ENCODE measurements at regions not wholly inside any gene's neighbourhood (a gene's known extent, or its start where the extent isn't known, plus 50 kb on each side); places are given as distances from the start of the nearest gene placed in this dataset.
A peak's percentile ranks its signal among the peaks of the same experiment; 100 is the strongest.

DNA sequence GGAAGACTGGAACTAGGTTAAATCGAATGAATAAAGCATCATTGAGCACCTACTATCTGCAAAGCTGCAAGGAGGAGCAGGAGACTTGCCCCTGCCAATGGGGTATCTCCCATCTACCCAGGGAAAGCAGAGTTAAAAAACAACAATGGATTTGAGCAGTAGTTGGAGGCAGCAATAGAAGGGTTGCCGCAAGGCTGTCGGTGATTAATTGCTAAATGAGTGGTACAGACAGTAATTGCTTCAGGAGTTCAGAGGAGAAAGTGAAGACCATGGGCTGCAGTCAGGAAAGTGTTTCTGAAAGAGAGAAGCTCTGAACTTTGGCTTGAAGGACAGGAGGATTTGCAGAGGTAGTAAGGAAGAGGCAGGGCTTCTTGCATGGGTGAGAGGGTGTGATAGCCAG, 152.9 kb downstream of the ACTL8 start:
- DNase-seq, result no peak

DNA sequence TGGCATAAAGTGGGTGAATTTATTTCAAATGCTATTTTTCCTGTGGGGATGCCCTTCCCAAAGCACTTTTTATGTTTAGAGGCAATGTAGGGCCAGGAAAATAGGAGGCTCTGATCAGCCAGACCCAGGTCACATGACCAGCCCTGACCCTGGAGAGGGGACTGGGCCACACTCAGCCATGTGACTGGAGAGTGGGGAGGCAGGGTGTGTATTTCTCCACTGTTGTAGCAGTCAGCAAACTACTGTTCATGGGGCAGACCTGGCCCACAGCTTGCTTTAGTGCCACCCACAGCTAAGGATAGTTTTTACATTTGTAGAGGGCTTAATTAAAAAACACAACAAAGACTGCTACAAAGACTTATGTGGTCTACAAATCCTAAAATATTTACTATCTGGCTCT, 153.8 kb downstream of the ACTL8 start:
- DNase-seq, result no peak

DNA sequence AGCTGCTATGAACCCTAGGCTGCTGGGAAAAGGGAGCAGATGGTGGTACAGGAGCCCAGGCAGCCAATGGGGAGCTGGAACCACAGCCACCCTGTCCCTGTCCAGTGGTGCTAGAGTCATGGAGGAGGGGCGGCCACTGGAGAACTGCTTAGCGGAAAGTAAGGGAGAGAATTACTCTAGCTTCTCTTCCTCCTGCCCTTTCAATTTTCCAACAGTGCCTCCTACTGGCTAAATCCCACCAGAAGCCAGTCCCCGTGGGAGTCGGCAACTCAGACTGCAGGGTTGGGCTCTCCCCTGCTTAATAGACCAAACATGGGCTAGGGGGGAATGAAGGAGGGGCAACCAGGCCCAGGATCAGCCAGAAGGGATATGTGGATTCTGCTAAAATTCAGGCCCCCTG, 154.5 kb downstream of the ACTL8 start:
- DNase-seq, result no peak

DNA sequence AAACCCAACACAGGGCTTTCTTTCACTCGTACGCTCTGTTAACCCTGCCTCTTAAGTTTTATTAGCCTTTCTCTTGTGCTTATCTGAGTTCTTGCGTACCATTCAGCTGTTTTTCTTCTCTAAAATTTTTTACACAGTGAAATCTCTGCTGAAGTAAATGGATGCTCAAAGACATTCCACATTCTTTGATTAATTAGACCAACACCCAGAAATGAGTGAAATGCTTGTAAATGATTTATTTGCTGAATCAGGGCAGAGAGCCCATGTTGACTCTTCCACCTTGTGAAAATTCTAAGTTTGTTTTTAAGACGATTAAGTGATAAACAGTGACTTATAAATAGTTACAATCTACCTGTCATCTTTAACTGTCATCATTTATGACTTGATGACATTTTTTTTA, 156.7 kb downstream of the ACTL8 start:
- no peak for DNase-seq

DNA sequence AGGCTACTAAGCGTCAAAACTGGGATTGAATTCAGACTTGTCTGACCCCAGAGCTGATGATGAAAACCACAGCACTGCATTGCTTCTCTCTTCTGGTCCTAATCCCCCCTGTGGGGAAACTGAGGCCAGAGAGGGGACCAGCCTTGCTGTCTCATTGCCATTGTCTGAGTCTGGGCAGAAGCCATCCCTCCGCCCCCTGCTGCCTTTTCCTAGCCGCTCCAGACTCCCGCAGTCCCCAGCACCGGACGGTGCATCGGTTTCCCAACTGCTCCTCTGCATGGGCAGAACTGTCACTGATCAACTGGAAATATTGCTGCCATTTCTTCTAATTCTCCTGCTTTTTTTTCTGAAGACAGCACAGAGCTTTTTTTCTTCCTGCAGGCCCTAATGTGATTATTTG, 157.4 kb downstream of the ACTL8 start:
- no peak for DNase-seq

DNA sequence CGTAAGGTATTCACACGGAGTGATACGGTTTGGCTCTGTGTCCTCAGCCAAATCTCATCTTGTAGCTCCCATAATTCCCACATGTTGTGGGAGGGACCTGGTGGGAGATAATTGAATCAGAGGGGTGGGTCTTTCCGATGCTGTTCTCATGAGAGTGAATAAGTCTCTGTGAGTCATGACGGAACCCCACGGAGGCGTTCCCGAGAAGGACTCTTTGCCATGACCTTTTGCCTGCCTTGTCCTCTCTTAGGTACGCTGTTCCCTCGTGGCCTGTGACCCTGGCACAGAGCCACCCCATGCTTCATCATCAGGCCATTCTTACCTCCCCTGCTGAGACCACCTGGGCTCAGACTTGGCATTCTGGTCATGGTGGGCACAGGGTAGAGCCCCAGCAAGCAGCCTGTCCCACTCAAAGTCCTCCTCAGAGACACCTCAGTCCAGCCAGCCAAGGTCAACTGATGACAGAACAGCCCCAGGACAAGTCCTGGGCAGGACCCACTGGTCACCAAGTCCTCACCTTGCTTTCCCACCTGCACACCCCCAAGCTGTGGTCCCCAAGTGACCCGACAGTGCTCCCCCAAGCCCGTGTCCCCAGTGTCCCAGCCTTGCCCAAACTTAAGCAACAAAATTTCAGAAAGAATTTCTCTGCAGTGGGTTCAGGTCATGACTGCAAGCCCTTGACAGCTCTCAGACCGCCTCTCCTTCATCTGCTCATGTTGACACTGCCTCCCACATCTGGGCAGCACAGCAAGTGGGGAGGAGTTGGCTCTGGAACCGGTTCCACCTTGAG, 158.4 kb downstream of the ACTL8 start:
- DNase-seq, result no peak

DNA sequence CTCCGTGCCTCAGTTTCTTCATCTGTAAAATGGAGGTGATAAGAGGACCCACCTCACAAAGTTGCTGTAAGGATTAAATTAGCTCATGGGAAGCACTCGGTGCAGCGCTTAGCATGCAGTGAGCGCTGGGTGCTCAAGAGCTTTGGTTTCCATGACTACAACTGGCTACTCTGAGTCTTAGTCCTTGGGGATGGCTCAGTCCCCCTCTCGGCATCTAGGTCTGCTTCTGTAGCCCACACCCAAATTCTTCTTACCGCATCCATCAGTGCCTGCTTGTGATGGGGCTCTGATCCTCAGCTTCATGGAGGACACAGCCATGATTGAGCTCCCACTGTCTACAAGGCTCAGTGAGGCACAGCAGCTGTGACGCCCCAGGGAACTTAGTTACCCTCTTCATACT, 159.0 kb downstream of the ACTL8 start:
- no peak for DNase-seq

DNA sequence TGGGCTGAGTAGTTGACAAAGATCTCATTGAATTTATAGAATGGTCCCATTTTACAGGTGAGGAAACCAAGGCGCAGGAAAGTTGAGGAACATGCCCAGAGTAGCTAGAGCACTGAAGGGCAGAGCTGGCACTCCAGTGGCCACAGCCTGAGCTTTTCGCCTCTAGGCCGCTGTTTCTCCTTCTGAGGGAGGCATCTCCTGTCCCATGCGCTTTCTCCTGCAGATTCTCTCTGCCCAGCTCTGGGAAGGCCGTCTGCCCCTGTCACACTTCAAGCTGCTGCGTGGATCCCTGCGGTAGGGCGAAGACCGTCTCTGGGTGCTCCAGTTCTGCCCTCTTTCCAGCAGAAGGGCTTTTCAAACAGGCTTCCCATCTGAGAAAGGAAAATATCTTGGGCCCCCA, 159.9 kb downstream of the ACTL8 start:
- no peak for DNase-seq

DNA sequence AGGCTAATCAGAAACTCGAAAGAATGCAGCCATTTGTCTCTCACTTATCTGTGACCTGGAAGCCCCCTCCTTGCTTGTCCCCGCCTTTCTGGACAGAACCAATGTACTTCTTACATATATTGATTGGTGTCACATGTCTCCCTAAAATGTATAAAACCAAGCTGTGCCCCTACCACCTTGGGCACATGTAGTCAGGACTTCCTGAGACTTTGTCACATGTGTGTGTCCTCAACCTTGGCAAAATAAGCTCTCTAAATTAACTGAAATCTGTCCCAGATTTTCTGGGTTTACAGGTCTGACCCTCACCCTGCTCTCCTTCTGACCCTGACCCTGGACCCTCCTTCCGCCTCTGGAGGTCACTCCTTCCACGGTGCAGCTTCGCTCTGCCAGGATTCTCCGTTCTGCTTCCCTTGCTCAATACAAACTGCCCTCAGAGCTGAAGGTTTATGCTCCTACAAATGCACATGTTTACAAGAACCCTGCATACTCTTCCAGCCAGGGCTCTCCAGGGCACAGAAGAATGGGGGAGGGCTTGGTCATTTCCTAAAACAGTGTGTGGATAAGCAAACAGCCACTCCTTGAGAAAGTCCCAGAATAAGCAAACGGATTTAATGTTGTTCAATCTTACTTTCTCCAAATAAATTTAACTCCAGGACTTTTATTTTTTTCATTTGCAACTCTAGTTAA, 160.5 kb downstream of the ACTL8 start:
- no peak for DNase-seq

DNA sequence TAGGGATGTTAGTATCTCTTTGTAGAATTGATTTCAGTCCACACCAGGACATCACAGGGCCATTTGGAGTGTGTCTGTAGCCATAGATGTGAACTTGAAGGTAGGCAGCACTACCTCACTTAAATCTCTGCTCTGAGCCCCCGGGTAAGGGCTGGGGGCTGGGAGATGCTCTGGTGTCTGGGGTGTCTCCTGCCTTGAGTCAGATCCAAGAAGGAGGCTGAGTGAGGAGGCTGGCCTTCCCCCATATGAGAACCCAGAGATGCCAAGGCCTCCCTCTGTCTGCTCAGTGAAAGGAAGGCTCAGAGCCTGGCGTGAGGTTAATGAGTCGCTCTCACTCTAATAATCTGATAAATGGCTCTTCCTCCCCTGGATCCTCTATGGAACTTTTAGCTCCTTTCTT, 161.6 kb downstream of the ACTL8 start:
- no peak for DNase-seq

DNA sequence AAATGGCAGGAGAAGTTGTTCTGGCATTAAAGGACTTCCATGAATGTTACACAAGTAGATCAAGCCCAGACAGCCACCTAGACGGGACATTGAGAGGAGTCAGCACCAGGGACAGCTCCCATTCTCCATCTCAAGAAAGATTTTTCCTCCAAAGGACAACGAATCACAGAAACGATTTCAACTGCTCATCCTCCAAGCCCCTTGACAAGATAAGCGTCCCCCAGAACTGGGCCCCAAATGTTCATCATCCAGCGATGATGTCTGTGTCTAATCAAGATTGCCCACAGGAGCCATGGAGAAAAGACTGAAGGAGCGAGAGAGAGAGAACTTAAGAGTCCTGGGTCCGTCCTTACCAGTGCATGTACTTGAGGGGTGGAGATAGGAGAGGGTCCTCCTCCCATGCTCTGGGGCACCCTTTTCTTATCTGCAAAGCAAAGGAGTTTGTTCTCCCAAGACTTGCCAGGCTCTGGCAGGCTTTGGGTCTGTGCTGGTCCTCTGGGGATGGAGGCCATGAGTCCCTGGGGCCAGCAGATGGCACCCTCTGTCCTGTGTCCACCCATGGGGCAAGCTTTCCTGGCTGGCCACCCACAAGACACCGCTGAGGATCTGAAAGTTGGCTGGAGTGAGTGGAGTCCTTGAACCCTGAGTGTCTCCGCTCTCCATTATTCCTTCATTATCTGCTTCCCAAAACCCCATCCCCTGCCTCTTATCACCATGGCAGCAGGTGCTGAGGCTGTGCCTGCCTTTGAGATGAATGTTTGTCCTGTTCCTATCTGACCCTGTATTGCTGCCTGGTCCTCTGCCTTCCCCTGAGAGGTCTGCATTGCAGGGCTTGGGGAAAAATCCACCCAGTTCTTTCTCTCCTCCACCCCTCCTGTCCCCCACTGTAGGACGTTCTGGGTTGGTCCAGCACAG, 164.6 kb downstream of the ACTL8 start:
- DNase-seq, result peak; percentile 19 to 28

DNA sequence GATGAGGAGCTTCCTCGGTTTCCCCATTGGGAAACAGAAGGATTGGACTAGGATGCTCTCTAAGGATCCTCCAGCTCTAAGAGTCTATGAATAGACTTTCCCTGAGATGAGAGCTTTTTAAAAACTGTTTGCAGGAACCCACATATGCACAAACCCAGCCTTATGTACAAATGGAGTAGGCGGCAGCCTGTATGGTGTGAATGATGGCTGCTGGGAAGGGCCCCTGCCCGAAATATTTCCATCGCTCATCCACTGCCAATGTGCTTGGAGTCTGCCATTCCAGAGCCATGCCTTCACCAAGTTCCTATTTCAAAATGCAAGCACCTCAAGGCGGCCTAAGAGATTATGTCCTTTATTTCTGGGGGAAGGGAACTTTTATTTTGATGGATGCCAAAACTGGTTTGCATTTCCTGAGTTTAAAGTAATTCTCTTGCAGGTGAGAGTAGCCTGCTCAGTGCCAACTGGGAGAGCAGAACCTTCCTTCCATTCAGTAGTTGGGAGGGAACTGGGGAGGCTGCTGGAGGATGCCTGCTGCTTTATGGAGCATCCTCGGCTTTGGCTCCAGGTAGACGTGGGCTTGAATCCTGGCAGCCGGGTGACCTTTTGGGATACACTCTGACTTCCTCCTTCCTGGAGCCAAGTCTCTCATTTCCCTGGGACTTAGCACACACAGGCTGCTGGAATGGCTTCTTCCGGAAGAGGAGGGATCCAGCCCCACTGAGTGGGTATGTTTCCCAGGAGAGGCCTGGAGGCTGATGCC, 165.9 kb downstream of the ACTL8 start:
- DNase-seq, result no peak

DNA sequence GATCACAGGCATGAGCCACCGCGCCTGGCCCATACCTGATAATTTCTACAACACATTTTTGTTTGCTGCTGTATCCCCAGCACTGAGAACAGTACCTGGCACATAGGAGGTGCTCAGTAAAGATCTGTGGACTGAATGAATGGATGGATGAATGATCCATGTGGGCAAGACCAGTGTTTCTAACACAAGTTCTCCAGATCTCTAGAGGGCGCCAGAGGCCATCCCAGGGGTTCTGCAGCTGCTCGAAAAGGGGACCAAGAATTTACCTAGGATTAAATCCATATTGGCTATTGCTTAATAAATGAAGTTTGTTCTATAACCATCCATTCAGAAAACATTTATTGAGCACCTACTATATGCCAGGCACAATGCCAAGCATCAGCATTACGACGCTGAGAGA, 167.7 kb downstream of the ACTL8 start:
- DNase-seq, result peak in 1 of 2 experiments; percentile 33

DNA sequence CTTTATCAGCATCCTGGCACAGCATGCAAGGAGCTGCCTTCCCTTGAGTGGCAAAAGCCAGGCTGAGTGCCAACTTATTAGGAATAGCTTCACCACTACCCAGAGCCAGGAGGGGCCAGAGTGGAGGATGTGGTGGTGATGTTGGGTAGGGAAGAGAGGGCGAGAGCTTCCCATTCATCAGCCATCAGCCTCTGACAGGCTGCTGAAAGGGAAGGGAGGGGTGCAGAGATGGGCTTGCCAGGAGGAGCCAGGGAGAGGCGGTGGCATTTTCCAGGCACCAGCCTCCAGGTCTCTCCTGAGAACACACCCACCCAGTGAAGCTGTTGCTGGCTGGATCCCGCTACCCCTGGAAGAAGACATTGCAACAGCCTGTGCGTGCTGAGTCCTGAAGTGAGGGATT, 168.5 kb downstream of the ACTL8 start:
- DNase-seq, result no peak

DNA sequence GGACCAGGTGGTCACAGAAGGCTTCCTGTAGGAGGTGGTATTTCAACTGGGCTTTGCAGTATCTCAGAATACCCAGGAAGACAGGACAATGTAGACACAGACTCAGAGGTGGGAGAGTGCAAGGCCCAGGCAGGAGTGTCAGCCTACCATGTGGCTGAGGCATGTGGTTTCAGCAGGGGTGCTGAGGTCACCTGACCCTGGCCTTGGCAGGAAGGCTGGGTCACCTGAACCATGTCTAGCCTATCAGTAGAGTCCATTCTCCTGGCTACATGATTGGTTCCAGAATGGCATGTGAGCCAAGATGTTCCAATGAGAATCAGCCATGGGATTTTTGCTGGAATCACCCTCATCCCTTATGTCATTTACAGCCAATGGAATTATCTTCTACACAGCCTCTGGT, 169.4 kb downstream of the ACTL8 start:
- no peak for DNase-seq

DNA sequence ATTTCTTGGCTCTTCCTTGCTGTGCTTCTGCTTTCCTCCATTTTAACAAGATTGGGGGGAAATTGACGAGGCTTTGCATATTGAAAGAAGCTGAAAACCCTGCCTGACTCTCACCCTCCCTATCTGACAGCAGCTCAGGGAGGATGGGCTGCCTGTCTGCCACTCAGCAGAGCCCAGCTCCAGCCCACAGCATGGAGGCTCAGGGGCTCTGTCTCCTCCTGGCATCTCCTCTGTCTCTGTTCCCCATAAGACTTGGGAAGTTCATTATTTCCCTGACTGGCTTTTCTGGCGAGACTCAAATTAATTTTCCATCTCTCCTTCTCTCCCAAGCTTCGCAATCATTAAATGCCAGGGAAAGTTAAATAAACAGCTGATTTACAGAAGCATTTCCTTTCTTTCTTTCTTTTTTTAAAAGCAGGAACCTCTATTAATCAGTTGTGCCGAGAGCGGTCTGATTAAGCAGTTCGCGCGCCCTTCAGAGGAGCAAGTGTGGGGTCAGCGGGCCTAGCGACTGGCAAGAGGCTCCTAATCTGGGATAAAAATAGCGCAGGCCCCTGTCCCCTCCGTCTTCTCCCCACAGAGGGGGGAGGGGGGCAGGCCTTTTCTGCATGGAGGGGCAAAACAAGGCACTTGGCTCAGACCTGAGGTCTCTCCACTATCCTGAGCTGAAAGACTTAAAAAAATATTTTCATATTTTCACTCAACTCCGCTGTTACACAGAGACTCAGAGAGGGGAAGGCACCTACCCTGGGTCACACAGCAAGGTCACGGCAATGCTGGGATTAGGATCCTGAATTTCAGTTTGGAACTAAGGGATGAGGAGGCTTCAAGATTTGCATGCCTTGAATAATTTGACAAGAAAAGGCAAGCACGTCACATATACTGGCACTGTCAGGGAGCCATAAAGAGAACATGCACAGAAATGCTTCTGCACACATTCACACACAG, 170.4 kb downstream of the ACTL8 start:
- DNase-seq, result no peak

DNA sequence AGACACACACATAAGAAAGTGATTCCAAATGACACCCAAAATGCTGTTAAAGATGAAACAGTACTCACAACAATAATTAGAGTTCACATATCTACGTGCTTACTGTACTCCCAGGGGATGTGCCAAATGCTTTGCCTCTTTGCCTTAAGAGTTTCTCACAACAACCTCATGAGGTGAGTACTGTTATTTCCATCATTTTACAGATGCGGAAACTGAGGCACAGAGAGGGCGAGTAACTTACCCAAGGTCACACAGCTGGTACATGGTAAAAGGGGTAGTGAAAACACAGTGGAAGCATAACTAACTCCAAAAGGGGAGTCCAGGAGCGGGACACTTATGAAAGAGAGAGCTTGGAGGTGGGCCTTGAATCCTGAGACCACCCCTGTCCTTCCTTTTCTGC, 171.8 kb downstream of the ACTL8 start:
- no peak for DNase-seq

DNA sequence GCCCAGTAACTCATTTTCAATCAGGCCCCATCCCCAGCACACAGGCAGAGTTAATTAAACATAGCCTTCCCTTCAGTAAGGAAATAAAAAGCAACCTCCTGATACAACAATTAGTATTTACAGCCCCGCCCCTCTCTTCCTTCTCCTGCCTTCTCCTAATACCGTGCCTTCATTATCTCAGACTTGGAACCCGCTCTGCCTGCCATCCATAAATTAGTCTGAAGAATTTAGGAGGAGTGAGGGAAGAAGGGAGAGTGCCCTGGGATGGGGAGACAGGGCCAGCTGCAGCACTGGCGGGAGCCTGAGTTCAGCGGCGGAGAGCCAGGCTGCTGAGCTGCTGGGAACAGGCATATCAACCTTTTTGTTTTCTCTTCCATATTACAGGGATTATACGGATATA, 172.8 kb downstream of the ACTL8 start:
- no peak for DNase-seq

DNA sequence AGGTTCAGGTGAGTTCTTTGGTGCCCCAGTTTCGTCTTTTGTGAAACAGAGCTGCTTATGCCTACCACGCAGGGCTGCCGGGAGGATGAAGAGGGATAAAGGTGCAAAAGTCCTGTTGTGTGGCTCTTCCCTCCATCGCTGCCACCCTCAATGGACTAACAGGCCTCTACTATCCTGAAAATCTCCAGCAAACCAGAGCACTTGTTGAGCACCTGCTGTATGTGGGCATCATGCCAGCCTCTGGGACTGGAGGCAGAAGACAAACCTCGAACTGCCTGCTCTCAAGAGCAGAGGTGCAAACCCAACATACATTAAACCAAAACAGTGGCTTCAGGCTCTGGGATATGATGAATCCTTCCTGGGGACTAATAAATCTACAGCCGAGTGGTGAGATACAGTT, 174.1 kb downstream of the ACTL8 start:
- DNase-seq, result no peak

DNA sequence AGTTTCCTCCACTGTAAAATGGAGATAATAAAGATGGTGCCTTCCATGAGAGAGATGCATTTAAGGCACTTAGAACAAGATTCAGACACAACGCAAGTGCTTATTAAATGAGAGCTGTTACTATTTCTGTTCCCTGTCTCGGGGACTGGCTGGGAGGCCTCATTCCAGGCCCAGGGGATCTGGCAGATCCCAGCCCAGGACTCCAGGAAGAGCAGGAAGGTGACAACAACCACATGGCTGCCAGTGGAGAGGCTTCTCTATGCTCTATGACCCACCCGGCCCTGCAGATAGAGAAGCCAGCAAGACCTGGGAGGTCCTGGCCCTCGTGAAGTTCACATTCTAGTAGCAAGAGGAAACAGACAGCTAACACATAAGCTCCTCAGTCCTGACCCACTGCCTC, 175.5 kb downstream of the ACTL8 start:
- no peak for DNase-seq

DNA sequence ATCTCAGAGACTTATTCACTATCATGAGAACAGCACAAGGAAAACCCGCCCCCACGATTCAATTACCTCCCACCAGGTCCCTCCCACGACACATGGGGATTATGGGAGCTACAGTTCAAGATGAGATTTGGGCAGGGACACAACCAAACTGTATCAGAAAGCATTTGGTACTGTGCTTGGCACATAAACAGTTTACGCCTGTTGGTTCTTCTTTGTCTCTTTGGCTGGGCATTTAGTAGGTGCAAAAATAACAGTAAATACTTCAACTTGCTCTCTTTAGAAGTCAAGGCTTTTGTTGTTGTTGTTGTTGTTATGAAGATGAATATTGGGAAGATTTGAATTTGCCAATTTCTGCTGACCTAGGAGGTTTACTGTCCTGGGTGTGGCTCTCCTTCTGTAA, 175.4 kb upstream of the IGSF21 start:
- no peak for DNase-seq

DNA sequence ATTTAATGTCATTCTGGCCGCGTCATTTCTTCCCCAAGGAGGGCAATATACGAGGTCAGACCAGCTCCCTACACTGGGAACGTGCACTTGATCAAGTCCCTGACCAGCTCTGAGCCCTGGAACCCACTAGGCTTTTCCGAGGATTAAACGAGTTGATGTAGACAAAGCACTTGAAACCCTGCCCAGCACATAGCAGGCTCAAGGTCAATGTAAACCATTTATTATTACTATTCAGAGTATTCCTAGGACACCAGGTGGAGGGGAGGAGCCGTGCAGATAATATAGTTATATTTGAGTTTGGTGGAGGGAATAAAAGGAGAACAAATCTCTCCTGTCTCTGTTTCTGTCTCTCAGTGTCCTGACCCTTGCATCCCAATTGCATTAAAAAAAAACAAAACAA, 174.1 kb upstream of the IGSF21 start:
- DNase-seq, result no peak
